ENCODE measurements at regions not wholly inside any gene's neighbourhood (a gene's known extent, or its start where the extent isn't known, plus 50 kb on each side); places are given as distances from the start of the nearest gene placed in this dataset.

- no peak for DNase-seq (ENCODE audit: low read depth)
Observed at GRCh38 chr7:67413670-67414069, 417.0 kb downstream of the TYW1 start.

GRCh38 chr7:67414858-67415257 is 418.2 kb downstream of the TYW1 start:
- no peak for DNase-seq (ENCODE audit: low read depth)

GRCh38 chr7:67422601-67423000 is 426.0 kb downstream of the TYW1 start:
- no peak for DNase-seq (ENCODE audit: low read depth)

- DNase-seq (ENCODE audit: low read depth), result no peak
Observed at GRCh38 chr7:67423065-67423464, 426.4 kb downstream of the TYW1 start.

GRCh38 chr7:67426654-67427053 is 430.0 kb downstream of the TYW1 start:
- no peak for DNase-seq (ENCODE audit: low read depth)

- DNase-seq (ENCODE audit: low read depth), result no peak
Observed at GRCh38 chr7:67429735-67430134, 433.1 kb downstream of the TYW1 start.

GRCh38 chr7:67432536-67433234 is 436.1 kb downstream of the TYW1 start:
- DNase-seq (ENCODE audit: low read depth), result no peak

GRCh38 chr7:67435894-67436535 is 439.4 kb downstream of the TYW1 start:
- DNase-seq (ENCODE audit: low read depth), result no peak

- no peak for DNase-seq (ENCODE audit: low read depth)
Observed at GRCh38 chr7:67438198-67438882, 441.7 kb downstream of the TYW1 start.

GRCh38 chr7:67438913-67439505 is 442.4 kb downstream of the TYW1 start:
- no peak for DNase-seq (ENCODE audit: low read depth)

GRCh38 chr7:67440321-67440720 is 443.7 kb downstream of the TYW1 start:
- DNase-seq (ENCODE audit: low read depth), result no peak

- DNase-seq (ENCODE audit: low read depth), result no peak
Observed at GRCh38 chr7:67445728-67446127, 449.1 kb downstream of the TYW1 start.

GRCh38 chr7:67447297-67447696 is 450.7 kb downstream of the TYW1 start:
- no peak for DNase-seq (ENCODE audit: low read depth)

- no peak for DNase-seq (ENCODE audit: low read depth)
Observed at GRCh38 chr7:67448271-67448670, 451.6 kb downstream of the TYW1 start.

GRCh38 chr7:67450171-67450570 is 453.5 kb downstream of the TYW1 start:
- DNase-seq (ENCODE audit: low read depth), result no peak

GRCh38 chr7:67451306-67451705 is 454.7 kb downstream of the TYW1 start:
- no peak for DNase-seq (ENCODE audit: low read depth)

- DNase-seq (ENCODE audit: low read depth), result no peak
Observed at GRCh38 chr7:67452516-67453026, 455.9 kb downstream of the TYW1 start.

- no peak for DNase-seq (ENCODE audit: low read depth)
Observed at GRCh38 chr7:67453580-67454380, 457.1 kb downstream of the TYW1 start.

GRCh38 chr7:67455508-67455907 is 458.9 kb downstream of the TYW1 start:
- DNase-seq (ENCODE audit: low read depth), result no peak

GRCh38 chr7:67462781-67463191 is 466.2 kb downstream of the TYW1 start:
- no peak for DNase-seq (ENCODE audit: low read depth)

- DNase-seq (ENCODE audit: low read depth), result no peak
Observed at GRCh38 chr7:67463316-67463715, 466.7 kb downstream of the TYW1 start.

All from HT1080 (cell line).